SK-N-SH (cell line): ENCODE measurements at regions not wholly inside any gene's neighbourhood (a gene's known extent, or its start where the extent isn't known, plus 50 kb on each side); places are given as distances from the start of the nearest gene placed in this dataset.

Source experiments
- CTCF ChIA-PET: fragments of 300-600, 350-600 bp; formaldehyde crosslinking; extraction: SDS; loops from one replicate; lab custom pipeline; 2021; lab: Yijun Ruan, JAX
- POLR2A ChIA-PET: fragments of 350-600 bp; sonication (Branson Sonifier 250); formaldehyde crosslinking; extraction: SDS; loops from one replicate; lab custom pipeline; 2020; ENCODE audit warnings: antibody characterized with exemption, inconsistent platforms; lab: Yijun Ruan, JAX
- DNase-seq: peaks from one replicate; pipeline ENCODE4 v3.0.0; 2012
- H2AFZ ChIP-seq: fragments of 200-600 bp; sonication (generic); 2 replicates; pipeline ENCODE4 v1.8.1; 2016; ENCODE audit warnings: antibody characterized with exemption, mild to moderate bottlenecking, low read depth
- H3F3A ChIP-seq: fragments of 200-600 bp; sonication (generic); replicated peaks from 2 replicates; pipeline ENCODE3; 2016; ENCODE audit warnings: antibody characterized with exemption, mild to moderate bottlenecking; ENCODE audit not compliant: insufficient read depth
- H3K27ac ChIP-seq, 2 experiments: fragments of 200-500 bp in 1 of 2; fragments of 200-600 bp in 1 of 2; sonication (Bioruptor generic) in 1 of 2; sonication (generic), shearing (Covaris generic) in 1 of 2; 2 replicates each; pipeline versions ENCODE4 v1.5.1 to v1.6.1; 2014 to 2016; ENCODE audit warnings: low read depth in 2 of 2, inconsistent platforms in 1 of 2, low read length in 1 of 2, mild to moderate bottlenecking in 1 of 2, mixed read lengths in 1 of 2
- H3K27me3 ChIP-seq: fragments of 200-600 bp; sonication (generic), shearing (Covaris generic); 2 replicates; pipeline ENCODE4 v1.6.1; 2016; ENCODE audit warnings: mixed run types; ENCODE audit not compliant: insufficient read depth
- H3K36me3 ChIP-seq, 2 experiments: fragments of 200-500 bp in 1 of 2; fragments of 200-600 bp in 1 of 2; sonication (Bioruptor generic) in 1 of 2; sonication (generic) in 1 of 2; replicated peaks in 1 of 2; 2 replicates each; pipeline versions ENCODE3 to v1.5.1; 2014 to 2016; ENCODE audit warnings: low read length in 1 of 2, mild to moderate bottlenecking in 1 of 2; ENCODE audit not compliant: insufficient read depth in 2 of 2, control insufficient read depth in 1 of 2
- H3K4me1 ChIP-seq, 2 experiments: fragments of 200-500 bp in 1 of 2; fragments of 200-600 bp in 1 of 2; sonication (Bioruptor generic) in 1 of 2; sonication (generic), shearing (Covaris generic) in 1 of 2; 2 replicates each; pipeline versions ENCODE4 v1.5.1 to v1.6.1; 2014 to 2016; ENCODE audit warnings: low read depth in 1 of 2, low read length in 1 of 2, mixed run types in 1 of 2; ENCODE audit not compliant: insufficient read depth in 2 of 2, control insufficient read depth in 1 of 2
- H3K4me2 ChIP-seq: fragments of 200-600 bp; sonication (generic), shearing (Covaris generic); 2 replicates; pipeline ENCODE4 v1.6.1; 2017; ENCODE audit warnings: mixed run types
- H3K4me3 ChIP-seq, 2 experiments: fragments of 200-500 bp in 1 of 2; fragments of 200-600 bp in 1 of 2; sonication (Bioruptor generic) in 1 of 2; sonication (generic), shearing (Covaris generic) in 1 of 2; 2 replicates each; pipeline versions ENCODE4 v1.5.1 to v1.8.1; 2014 to 2016; ENCODE audit warnings: low read depth in 2 of 2, inconsistent platforms in 1 of 2, low read length in 1 of 2, mild to moderate bottlenecking in 1 of 2, mixed read lengths in 1 of 2, moderate library complexity in 1 of 2
- H3K79me2 ChIP-seq: fragments of 200-600 bp; sonication (generic); 2 replicates; pipeline ENCODE4 v1.8.1; 2017; ENCODE audit warnings: mild to moderate bottlenecking; ENCODE audit not compliant: insufficient read depth
- H3K9ac ChIP-seq: fragments of 200-600 bp; sonication (generic); 2 replicates; pipeline ENCODE4 v1.6.1; 2017; ENCODE audit warnings: mixed run types
- H3K9me2 ChIP-seq: fragments of 200-600 bp; sonication (generic); 2 replicates; pipeline ENCODE4 v1.6.1; 2017; ENCODE audit warnings: mixed run types
- H3K9me3 ChIP-seq: fragments of 200-600 bp; sonication (generic); 2 replicates; pipeline ENCODE4 v1.6.1; 2017; ENCODE audit warnings: mixed run types, mild to moderate bottlenecking, moderate library complexity
- H4K20me1 ChIP-seq: fragments of 200-600 bp; sonication (generic); 2 replicates; pipeline ENCODE4 v1.6.1; 2017; ENCODE audit warnings: mild to moderate bottlenecking, mixed run types; ENCODE audit not compliant: insufficient read depth
- CHD2 ChIP-seq: fragments of 150-350 bp; IDR thresholded peaks from 2 replicates; pipeline ENCODE4 v1.6.1; 2018; ENCODE audit warnings: low read length; ENCODE audit not compliant: partially characterized antibody
- CTCF ChIP-seq: fragments of 200-600 bp; sonication (generic); IDR thresholded peaks from 2 replicates; pipeline ENCODE4 v1.6.1; 2017; ENCODE audit warnings: antibody characterized with exemption, mild to moderate bottlenecking, moderate library complexity
- EZH2phosphoT487 ChIP-seq: fragments of 200-600 bp; sonication (generic); IDR thresholded peaks from 2 replicates; pipeline ENCODE4 v1.6.1; 2017; ENCODE audit warnings: low read depth, mixed run types, mild to moderate bottlenecking, antibody characterized with exemption, moderate library complexity, borderline replicate concordance
- FOSL2 ChIP-seq: IDR thresholded peaks from 2 replicates; pipeline ENCODE4 v1.4.0; 2012; ENCODE audit warnings: low read depth, mild to moderate bottlenecking, moderate library complexity, borderline replicate concordance
- FOXM1 ChIP-seq: IDR thresholded peaks from 2 replicates; pipeline ENCODE4 v1.4.0; 2012; ENCODE audit warnings: low read depth, mild to moderate bottlenecking
- GABPA ChIP-seq: IDR thresholded peaks from 2 replicates; pipeline ENCODE4 v1.4.0; 2012; ENCODE audit warnings: low read depth, mild to moderate bottlenecking
- IRF3 ChIP-seq: fragments of 150-350 bp; IDR thresholded peaks from 2 replicates; pipeline ENCODE4 v1.6.1; 2016; ENCODE audit warnings: mild to moderate bottlenecking, low read depth, low read length
- MEF2A ChIP-seq: IDR thresholded peaks from 2 replicates; pipeline ENCODE4 v1.4.0; 2012; ENCODE audit warnings: low read depth, borderline replicate concordance
- NFIC ChIP-seq: IDR thresholded peaks from 2 replicates; pipeline ENCODE4 v1.4.0; 2012; ENCODE audit warnings: borderline replicate concordance
- NRF1 ChIP-seq: IDR thresholded peaks from 2 replicates; pipeline ENCODE4 v1.6.1; 2012; ENCODE audit warnings: low read depth, mild to moderate bottlenecking, low read length
- PBX3 ChIP-seq: IDR thresholded peaks from 2 replicates; pipeline ENCODE4; 2012
- POLR2AphosphoS5 ChIP-seq: IDR thresholded peaks from 2 replicates; pipeline ENCODE4 v1.6.1; 2012; ENCODE audit warnings: low read depth, low read length
- RCOR1 ChIP-seq: fragments of 150-350 bp; IDR thresholded peaks from 2 replicates; pipeline ENCODE4 v1.6.1; 2017; ENCODE audit warnings: antibody characterized with exemption, low read length
- RFX5 ChIP-seq: IDR thresholded peaks from 2 replicates; pipeline ENCODE4 v1.6.1; 2012; ENCODE audit warnings: mild to moderate bottlenecking, improper control_type of control experiment, low read length
- SMC3 ChIP-seq: IDR thresholded peaks from 2 replicates; pipeline ENCODE4 v1.6.1; 2012; ENCODE audit warnings: low read depth, low read length, improper control_type of control experiment
- TAF1 ChIP-seq: IDR thresholded peaks from 2 replicates; pipeline ENCODE4 v1.6.1; 2012; ENCODE audit warnings: low read depth, mild to moderate bottlenecking, low read length, moderate library complexity, borderline replicate concordance
- TEAD4 ChIP-seq: IDR thresholded peaks from 2 replicates; pipeline ENCODE4 v1.4.0; 2012; ENCODE audit warnings: mild to moderate bottlenecking, borderline replicate concordance; ENCODE audit not compliant: insufficient read depth
- USF1 ChIP-seq: IDR thresholded peaks from 2 replicates; pipeline ENCODE4 v1.4.0; 2012; ENCODE audit warnings: low read depth, borderline replicate concordance
- ZBTB33 ChIP-seq: IDR thresholded peaks from 2 replicates; pipeline ENCODE4 v1.4.0; 2012; ENCODE audit warnings: low read depth, borderline replicate concordance
- WGBS: methylation state at CpG from one replicate; pipeline ENCODE4 v1.1.6; 2017; ENCODE audit warnings: low lambda C conversion rate; 5-methylcytosine and 5-hydroxymethylcytosine counted together

- Histone ChIP-seq H4K20me1 (no peaks in the 10 kb centered on the region), H3K79me2 (no peaks in the 10 kb centered on the region), H3K9me2 (no peaks in the 10 kb centered on the region), H3K9me3 (0 out of 2 replicates have a peak, but pooled peaks cover 5% of the 10 kb centered on the region), H3K36me3 (no peaks in the 10 kb centered on the region), H3K9ac (no peak overlapping the region), H3F3A (no peaks in the 10 kb centered on the region), H3K4me3 (no peak overlapping the region), H3K4me2 (no peak overlapping the region), H2AFZ (no peak overlapping the region), H3K27ac (no peak overlapping the region), H3K27me3 (no peaks in the 10 kb centered on the region), H3K4me1 (no peaks in the 10 kb centered on the region)
- no peak for DNase-seq
- TF ChIP-seq ZBTB33 (no peak), POLR2AphosphoS5 (no peak), RFX5 (no peak), MEF2A (no peak), USF1 (no peak), NFIC (no peak), TAF1 (no peak), SMC3 (no peak), RCOR1 (no peak), IRF3 (no peak), FOSL2 (no peak), FOXM1 (no peak), CTCF (no peak), PBX3 (no peak), GABPA (no peak), EZH2phosphoT487 (no peak), CHD2 (no peak), NRF1 (no peak), TEAD4 (no peak)
- ChIA-PET POLR2A (no interaction called here), CTCF (interaction anchor here (1.5 to 2.5 kb wide), 2 partner anchors 22 to 23 kb away, joined by 6 to 11 read pairs; no protein-coding TSS in a partner anchor)
- 18% methylated on average over 2 of the region's 2 CpGs for WGBS
These were observed 261.3 kb downstream of the EDEM1 start for GRCh38 chr3:5448816-5449215.
